Kasumi-1 (cell line): ENCODE measurements at regions not wholly inside any gene's neighbourhood (a gene's known extent, or its start where the extent isn't known, plus 50 kb on each side); places are given as distances from the start of the nearest gene placed in this dataset.

Experiments used
- DNase-seq, 2 experiments: peaks; one replicate each; lab custom pipeline; 2025; lab: John Stamatoyannopoulos, UW

DNA sequence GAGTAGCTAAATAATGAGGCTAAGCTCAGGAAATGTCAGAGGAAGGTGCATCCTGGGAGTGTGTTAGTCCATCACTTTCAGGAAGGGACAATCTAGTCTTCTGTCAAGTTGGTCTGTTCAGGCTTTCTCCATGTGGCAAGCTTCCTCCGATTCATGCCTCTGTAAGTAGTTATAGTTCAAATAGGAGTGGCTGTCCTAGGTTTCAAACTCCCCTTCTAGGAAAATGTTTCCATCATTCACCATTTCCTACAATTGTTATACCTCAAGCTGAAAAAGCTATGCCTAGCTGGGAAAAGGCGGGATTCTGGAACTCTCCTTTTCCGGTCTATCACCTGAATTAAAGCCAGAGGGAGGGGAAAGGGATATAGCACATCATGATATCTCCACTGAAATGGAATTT, 287.7 kb upstream of the ZSWIM2 start:
- no peak for DNase-seq

DNA sequence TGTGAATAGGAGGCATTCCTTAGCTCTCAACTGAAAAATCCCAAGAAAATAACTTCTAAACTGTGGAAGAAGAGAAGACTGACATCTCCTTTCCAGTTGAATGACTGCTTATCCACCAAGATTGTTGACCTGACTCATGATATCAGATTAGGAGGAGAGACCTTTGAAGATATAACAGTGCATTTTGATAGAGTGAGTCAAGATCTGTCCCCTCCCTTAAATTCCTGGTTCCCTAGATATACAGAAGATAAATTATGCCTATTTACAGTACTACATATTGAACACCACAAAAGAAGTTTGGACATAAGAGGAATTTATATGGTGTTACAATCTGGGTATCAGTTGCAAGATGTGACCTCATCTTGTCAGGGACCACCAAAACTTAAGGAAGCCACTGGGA, 285.3 kb upstream of the ZSWIM2 start:
- no peak for DNase-seq

DNA sequence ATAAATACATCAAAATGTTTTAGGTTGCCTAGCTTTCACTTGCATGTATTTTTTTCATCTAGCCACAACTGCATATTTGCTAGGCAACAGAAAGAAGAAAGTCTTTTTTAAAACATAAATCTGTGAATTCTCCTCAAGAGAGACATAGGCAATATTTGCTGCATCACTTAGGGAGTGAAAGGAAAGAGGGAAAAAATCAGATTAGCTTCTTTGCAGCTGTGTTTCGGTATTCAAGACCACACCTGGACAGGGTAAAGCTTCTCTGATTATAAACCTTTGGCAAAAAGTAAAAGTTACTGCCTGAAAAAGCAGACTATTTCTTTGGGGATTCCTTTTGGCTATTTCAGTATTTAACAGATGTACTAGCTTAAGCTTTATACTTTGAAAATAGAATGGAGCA, 280.9 kb upstream of the ZSWIM2 start:
- DNase-seq, result no peak

DNA sequence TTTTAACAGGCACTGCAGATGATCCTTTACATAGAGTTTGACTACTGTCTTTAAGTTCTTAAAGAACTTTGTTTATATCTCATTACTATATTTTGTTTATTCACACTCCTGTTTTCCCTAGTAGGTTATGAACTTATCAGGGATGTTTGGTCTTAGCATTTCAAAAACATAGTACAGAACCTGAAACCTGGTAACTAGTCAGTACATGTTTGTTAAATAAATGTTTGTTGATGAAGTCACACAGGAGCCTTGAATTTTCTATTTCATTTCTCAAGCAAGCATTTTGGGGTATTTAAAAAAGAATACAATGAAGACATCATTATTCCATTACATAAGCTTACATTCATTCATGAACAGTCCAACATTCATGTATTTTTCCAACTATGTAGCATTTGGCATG, 280.3 kb upstream of the ZSWIM2 start:
- DNase-seq, result no peak

DNA sequence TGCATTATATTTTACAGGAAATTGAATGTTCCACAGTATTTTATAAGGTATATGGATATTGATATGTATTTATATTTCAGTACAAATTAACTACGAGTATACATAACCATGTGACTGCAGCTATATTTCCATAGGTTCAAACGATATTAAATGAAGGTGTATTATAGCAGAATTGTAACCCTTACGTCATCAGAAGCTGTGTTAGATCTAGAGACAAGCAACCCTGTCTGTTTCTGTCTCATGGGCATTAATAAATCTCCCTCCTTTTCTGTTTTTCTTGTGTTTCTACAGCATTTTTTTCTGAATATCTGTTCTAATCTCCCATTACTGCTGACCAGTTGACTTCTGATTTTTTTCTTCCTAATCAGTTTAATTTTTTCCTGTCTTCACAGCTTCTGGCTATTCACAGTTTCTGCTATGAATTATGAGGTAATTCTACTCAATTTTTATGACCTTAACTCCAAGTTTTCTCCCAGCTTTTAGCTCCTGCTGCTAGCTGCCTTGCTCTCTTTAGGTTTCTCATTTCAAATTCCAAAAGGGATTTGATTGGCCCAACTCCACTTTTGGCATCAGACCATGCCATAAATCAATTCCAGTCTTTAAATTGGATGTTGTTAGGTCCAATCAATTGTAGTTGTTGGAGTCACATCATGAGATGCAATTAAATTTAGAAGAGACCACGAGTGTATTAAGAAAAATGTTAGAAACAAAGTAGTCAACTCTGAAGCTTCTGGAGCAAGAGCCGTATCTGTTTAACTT, 277.5 kb upstream of the ZSWIM2 start:
- no peak for DNase-seq

DNA sequence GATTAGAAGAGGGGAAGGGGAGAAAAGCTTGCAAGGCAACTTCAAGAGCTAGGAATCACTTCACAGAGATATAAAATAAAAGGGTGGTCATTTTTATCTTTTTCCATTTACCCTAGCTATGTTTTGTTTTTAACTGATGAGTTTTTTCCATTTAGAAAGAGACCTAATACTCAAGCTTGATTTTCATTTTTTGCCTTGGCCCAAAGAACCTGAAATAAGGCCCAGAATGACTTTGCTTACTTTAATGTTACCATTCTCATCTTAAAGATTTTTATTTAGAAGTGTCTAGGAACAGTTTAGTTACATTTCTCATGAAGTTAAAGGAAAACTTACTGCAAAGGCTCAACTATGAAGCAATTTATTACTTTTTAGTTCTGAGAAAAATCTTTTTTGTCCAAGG, 276.3 kb upstream of the ZSWIM2 start:
- no peak for DNase-seq

DNA sequence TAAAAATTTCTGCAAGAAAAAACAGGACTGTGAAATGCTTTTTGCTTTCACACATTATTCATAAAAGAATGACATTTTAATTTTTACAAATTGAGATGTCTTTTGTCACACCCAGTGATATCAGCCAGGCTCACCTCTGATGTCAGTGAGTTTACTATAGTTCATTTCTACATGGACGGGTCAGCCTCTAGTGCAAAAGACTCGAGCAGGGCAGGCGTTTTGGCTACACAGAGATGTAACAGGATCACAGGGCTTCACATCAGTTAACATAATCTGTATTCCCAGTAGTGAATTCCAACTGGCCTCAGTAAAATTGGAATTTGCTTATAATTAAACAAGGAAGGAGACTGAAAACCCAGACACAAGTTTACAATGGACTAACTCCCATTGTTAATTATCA, 275.6 kb upstream of the ZSWIM2 start:
- no peak for DNase-seq

DNA sequence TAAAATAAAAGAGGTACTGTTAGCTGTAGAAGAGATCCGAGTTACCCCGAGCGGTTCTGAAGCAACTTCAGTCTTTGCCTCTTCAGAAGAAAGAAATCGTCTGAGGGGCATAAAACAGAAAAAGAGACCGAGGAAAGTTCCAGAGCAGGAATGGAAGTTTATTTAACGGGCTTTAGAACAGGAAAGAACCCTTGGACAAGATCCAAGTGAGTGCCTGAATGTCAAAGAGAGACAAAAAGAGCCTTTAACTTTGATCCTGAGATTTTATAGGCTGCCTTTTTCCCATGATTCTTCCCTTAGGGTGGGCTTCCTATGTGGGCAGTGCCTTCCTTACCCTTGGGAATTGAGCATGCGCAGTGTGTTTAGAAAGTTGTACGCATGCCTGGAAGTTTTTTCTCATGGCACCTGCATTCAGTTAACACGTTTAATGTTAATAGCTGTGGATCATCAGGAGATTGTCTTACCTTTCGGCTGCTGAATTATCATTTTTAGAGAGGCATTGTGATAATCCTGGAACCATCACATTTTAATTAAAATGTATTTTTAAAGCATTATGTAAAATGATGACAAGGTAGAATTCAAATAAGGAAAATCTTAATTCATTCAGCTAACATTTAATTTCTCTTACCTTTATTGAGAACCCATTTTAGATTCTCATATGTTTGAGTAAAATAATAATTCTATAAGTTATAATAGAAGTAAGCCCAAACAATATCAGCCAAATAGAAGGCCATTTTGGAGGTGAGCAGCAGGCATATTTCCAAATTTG, 269.5 kb upstream of the ZSWIM2 start:
- no peak for DNase-seq

DNA sequence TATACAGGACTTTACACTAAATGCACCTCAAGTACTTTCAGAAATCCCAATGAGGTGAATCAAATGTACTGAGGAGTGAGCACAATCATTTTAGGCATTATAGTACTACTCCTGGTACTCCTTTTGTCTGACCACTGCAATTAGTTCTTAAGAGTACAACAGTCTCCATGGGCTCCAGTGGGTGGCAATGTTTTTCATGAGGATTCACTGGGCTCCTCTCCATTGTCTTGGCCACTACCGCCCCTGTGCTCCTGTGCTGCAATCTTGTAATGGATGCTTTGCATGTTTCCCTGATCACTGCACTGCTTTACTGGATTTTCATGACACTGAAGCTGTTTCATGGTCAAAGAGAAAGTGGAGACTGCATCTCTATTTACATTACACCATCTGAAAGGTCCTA, 268.5 kb upstream of the ZSWIM2 start:
- DNase-seq, result no peak

DNA sequence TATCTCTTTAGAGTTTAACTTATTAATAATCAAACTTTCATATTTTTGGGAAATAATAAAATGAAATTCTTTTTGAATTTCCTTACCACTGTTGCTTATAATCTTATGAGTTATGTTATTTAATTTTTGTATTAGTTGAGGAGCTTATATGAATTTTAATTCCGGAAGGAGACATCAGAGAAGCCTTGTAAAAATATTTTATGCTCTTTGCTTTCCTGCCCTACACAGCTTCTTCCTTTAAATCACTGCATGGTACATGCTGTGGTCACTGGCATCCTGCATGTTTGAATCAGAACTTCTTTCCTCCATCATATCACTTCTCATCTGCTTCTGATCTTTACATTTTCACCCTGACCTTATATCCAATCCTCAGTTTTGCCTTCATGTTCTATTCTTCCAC, 266.7 kb upstream of the ZSWIM2 start:
- no peak for DNase-seq

DNA sequence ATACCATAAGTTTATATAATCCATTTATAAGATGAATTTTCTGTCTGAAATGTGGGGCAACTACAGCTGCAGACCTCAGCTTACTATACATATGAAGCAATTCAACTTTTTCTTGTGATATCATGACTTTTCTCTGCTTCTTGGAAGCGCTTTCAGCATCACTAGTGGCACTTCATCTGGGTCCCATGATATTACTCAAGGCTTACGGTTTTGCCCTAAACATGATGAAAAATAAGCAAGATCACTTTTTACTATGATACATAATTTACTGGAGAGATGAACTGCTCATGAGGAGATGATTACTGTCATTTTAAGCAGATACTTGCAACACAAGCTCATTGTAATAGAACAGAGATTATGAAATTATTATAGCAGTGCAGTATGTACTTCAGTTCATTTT, 258.0 kb upstream of the ZSWIM2 start:
- DNase-seq, result no peak

DNA sequence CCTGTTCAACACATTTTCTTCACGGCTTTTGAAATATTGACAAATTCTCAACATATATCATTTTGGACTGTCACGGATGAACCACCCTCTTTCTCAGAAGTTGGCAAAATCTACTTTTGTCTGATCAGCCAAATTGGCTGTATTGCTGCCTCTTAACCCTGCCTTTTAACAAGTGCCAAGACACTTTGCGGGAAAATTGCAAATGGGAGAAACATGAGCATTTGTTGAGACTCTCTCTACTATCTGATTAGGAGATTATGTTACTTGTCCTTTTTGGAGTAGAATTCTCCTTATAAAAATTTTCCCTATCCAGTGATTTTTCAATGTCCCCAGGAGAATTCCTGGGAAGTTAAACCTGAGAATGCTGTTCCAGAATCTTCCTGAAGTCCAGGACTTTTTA, 256.2 kb upstream of the ZSWIM2 start:
- DNase-seq, result no peak

DNA sequence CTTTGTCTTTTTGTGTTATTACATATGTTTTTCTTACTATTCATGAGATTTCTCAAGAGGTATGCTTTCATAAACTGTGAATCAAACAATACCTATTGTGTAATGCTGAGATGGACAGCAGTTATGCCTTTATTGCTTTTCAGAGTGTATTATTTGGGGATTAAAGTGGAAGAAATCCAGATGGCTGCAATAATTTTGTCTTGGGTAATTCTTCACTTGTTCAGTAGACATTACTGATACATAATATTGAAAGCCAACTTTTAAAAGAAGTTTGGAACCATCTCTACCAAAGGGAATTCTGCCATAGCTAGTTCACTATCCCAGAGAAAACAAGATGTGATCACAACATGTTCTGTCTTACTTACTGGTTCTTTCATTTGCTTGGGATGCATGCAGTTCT, 253.4 kb upstream of the ZSWIM2 start:
- no peak for DNase-seq

DNA sequence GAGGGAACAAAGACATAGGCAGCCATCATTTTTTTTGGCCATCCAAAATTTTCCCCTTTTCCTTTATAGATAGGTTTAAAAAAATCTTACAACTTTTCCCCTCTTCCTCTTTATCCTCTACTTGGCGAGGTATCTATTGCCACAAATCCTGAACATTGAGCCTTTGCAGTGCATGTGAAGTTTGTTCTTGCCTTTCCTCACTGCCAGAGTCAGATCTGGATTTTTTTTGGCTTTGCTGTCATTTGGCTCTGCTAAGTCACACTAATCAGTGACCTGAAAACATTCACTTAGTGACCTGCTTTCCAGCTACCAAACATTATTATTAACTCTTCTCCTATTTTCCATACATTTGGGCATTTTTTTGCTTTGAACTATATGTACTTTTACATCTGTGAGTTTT, 249.2 kb upstream of the ZSWIM2 start:
- no peak for DNase-seq

DNA sequence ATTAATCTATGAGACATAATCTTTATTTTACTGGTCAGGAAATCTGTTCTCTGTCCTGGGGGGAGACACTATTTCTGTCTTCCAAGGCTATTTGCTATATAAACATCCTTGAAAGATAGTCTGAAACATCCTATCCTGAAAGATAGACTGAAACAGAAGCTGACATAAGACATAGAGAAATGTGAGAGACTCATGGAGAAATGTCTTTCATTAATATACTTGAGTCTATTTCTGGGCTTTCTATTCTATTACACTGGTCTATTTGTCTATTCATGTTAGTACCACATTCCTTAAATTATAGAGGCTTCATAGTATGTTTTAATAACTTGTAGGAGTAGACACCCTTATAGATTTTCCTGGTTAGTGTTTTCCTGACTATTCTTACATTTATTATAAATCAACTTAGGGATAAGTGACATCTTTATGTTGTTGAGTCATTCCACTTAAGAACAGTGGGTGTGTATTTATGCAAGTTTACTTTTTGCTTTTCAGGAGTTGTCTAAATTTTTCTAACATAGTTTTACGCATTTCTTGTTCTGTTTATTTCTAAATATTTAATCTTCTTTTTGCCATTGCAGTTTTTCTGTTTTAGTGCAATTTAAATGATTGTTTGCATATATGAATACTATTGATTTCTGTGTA, 244.9 kb upstream of the ZSWIM2 start:
- DNase-seq, result no peak

DNA sequence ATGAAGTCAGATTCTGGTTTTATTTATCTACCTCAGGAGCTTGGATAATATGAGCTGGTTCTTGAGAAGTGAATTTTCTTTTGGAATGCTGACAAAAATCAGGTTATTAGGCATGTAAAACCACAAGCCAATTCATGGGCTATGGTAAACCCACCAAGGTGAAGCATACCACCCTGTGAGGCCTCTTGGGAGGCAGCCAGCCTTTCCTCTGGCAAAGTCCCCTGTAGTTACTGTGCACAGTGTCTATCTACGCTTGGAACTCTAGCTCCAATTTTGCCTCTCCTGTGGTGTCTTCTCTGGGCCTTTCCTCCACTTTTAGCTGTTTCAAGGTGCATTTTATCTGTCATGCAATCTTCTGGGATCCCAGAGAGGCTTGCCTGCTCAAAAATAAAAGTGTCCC, 242.7 kb upstream of the ZSWIM2 start:
- no peak for DNase-seq

DNA sequence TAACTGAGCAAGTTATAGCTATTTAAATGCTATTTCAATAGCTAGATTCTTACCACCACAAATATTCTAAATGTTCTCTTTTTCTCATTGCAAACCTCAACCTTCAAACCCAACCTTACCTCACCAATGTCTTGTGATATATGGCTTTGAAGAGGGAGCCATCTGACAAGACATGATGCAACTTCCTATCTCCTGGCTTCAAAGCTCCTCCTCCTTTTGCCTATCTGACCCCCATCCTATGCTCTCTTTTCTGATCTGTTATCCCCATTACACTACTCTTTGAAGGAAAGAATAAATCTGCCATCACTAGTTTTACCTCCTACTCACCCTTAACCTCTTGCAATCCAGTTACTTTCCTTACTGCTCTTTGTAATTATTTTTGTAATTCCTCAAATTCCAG, 235.6 kb upstream of the ZSWIM2 start:
- no peak for DNase-seq

DNA sequence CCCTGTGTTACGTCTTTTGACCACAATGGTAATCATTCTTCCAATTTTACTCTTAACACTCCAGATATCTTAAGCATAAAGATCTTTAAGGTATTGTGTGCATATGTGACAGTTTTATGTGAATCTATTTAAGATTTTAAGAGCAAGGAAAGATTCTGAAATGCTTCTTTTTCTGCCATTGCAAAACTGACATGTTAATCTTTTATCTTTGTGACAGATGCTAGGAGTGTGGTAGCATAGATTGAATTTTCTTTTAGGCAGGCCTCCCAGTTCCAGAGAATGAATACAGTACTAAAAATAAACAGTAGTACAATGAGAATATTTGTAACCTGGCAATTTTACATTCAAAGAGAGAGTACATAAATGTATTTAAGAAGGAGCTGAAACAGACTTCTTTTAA, 232.5 kb upstream of the ZSWIM2 start:
- no peak for DNase-seq

DNA sequence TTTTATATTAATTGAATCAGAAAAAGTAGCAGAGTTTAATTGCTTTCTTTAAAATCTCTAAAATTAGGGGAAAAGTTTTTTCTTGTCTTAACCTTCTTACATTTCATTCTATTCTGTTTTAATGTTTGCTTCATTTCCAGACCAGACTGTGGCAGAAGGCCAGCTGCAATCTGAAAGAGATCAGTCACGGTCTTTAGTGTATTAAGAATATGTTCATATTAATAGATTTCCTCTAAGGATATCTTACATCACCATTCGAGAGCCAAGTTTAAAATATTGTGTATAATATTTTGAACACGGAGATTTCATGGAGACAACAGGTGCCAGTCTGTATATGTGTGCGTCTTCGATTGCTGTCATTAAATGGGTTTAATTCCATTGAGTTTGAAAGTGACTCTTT, 230.9 kb upstream of the ZSWIM2 start:
- no peak for DNase-seq

DNA sequence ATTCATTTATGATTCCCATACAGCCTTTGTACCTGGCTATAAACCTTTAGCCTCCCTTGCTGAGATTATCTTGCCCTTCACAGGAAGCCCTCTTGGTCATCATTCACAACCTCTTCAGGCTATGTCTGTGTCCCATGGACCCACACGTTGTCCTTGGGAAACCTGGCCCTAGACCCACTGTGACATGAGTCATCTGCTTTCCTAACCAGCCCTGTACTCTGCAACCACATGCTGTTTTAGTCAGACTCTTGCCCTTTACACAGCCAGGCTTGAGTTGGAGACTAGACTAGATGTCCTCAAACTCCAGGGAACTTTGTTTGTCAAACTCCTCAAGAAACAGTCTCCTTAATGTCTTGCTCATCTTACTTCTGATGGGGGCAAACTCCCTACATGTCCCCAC, 229.3 kb upstream of the ZSWIM2 start:
- no peak for DNase-seq

DNA sequence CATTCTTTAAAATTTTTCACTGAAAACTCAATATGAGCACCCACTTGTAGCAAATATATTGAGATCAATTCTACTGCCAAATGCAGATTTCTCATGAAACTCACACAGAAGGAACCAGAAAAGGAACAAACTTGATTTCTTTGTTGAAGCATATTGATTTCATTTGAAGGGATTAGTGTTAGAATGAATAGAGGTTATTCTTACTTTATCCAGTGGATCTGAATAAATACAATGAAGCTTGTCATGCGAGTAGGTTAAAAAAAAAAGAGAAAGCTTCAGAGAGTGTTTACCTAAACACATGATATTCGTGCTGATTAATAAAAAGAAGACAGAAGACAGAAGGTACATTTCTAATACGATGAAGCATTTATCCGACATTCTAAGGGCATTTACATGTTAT, 226.7 kb upstream of the ZSWIM2 start:
- no peak for DNase-seq

DNA sequence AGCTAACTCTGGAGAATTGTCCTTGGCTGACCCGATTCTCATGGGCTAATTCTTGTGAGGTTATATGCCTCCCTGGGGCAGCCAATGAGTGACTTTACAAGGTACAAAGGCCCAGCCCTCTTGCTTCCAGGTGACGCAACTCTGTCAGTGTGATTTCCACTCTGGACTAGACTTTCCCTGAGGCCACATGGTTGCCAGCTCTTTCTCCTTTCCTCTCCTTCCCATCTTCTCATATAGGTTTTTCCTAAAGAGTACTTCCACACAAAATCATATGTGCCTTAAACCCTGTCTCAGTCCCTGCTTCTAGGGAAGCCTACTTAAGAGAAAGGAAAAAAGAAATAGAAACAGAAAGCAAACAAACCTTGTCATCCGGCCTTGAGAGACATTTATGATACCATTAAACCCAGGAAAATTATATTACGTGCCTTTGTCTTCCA, 226.2 kb upstream of the ZSWIM2 start:
- no peak for DNase-seq

DNA sequence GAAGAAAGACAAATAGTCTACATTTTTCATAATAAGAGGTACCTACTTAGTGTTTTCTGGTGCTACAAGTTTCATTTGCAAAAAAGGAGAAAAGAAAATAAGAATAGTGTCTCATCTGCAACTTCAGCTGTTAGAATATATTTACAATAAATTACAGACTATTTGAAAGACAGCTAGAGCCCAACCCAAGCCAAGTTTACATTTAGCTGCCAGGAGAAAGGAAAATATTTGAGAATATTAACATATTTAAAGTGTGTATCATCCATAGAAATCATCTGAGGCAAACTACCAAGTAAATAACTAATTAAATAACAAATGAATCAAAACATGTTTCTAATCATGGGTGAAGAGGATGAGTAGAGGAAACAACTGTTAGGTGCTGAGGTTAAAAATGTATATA, 209.2 kb upstream of the ZSWIM2 start:
- DNase-seq, result no peak
